BJ (cell line): ENCODE measurements at regions not wholly inside any gene's neighbourhood (a gene's known extent, or its start where the extent isn't known, plus 50 kb on each side); places are given as distances from the start of the nearest gene placed in this dataset.

Experiments used
- CTCF ChIA-PET: fragments of 350-600 bp; formaldehyde crosslinking; extraction: SDS; loops from one replicate; lab custom pipeline; 2021; ENCODE audit warnings: antibody characterized with exemption, inconsistent platforms; lab: Yijun Ruan, JAX
- POLR2A ChIA-PET: fragments of 300-600 bp; sonication (Branson Sonifier 250); formaldehyde crosslinking; extraction: SDS; loops from one replicate; lab custom pipeline; 2021; ENCODE audit warnings: antibody characterized with exemption; lab: Charles Lee
- DNase-seq: peaks from one replicate; pipeline ENCODE4 v3.0.0-alpha.2; 2011; ENCODE audit warnings: low read depth
- H3K27me3 ChIP-seq: 2 replicates; pipeline ENCODE4 v1.6.0; 2011; ENCODE audit warnings: low read length; ENCODE audit not compliant: control insufficient read depth, insufficient read depth
- H3K36me3 ChIP-seq: 2 replicates; pipeline ENCODE4 v1.5.1; 2011; ENCODE audit warnings: low read length; ENCODE audit not compliant: control insufficient read depth, insufficient read depth
- H3K4me3 ChIP-seq: 2 replicates; pipeline ENCODE4 v1.5.1; 2011; ENCODE audit warnings: low read depth, mild to moderate bottlenecking, control low read depth, low read length
- CTCF ChIP-seq: IDR thresholded peaks from 2 replicates; pipeline ENCODE4 v1.5.1; 2011; ENCODE audit warnings: low read depth, mild to moderate bottlenecking, control low read depth, inconsistent platforms, low read length, moderate library complexity; ENCODE audit not compliant: insufficient read depth

- DNase-seq, result no peak
- no peak for TF ChIP-seq CTCF
- no peak overlapping the region for H3K4me3 ChIP-seq
- CTCF ChIA-PET, result no interaction called here
- no peaks in the 10 kb centered on the region for H3K36me3 ChIP-seq
- no peaks in the 10 kb centered on the region for H3K27me3 ChIP-seq
- POLR2A ChIA-PET, result no interaction called here
Measured at GRCh38 chr4:10737337-10737736, 52.8 kb upstream of the CLNK start.

GRCh38 chr4:10736895-10737294, 52.3 kb upstream of the CLNK start:
- H3K27me3 ChIP-seq, result no peaks in the 10 kb centered on the region
- no peak for DNase-seq
- ChIA-PET CTCF (no interaction called here), POLR2A (no interaction called here)
- H3K36me3 ChIP-seq, result no peaks in the 10 kb centered on the region
- H3K4me3 ChIP-seq, result no peak overlapping the region
- TF ChIP-seq CTCF, result no peak

GRCh38 chr4:10736266-10736665, 51.7 kb upstream of the CLNK start:
- no peak overlapping the region for H3K4me3 ChIP-seq
- no peak for DNase-seq
- CTCF ChIA-PET, result no interaction called here
- H3K27me3 ChIP-seq, result no peaks in the 10 kb centered on the region
- no peaks in the 10 kb centered on the region for H3K36me3 ChIP-seq
- TF ChIP-seq CTCF, result no peak
- POLR2A ChIA-PET, result no interaction called here

- TF ChIP-seq CTCF, result no peak
- CTCF ChIA-PET, result no interaction called here
- H3K4me3 ChIP-seq, result no peak overlapping the region
- DNase-seq, result no peak
- no peaks in the 10 kb centered on the region for H3K36me3 ChIP-seq
- H3K27me3 ChIP-seq, result no peaks in the 10 kb centered on the region
- POLR2A ChIA-PET, result no interaction called here
Measured at GRCh38 chr4:10734697-10735096, 50.1 kb upstream of the CLNK start.
